Testis (tissue), 2 donors: ENCODE measurements at regions not wholly inside any gene's neighbourhood (a gene's known extent, or its start where the extent isn't known, plus 50 kb on each side); places are given as distances from the start of the nearest gene placed in this dataset.

Experiments
- POLR2A ChIP-seq: fragments of 450-650 bp; IDR thresholded peaks from one replicate; pipeline ENCODE4 v1.6.1; 2017; ENCODE audit warnings: antibody characterized with exemption, mild to moderate bottlenecking, moderate library complexity
- TF ChIP-seq, protein P1 (sequence below), 3 experiments: fragments of 450-650 bp in 2 of 3; fragments of 200-600 bp in 1 of 3; sonication (generic) in 1 of 3; IDR thresholded peaks; one replicate each; pipeline ENCODE4 v1.5.1; 2016 to 2019; ENCODE audit warnings: antibody characterized with exemption in 3 of 3, mild to moderate bottlenecking in 2 of 3, moderate library complexity in 1 of 3

DNA sequence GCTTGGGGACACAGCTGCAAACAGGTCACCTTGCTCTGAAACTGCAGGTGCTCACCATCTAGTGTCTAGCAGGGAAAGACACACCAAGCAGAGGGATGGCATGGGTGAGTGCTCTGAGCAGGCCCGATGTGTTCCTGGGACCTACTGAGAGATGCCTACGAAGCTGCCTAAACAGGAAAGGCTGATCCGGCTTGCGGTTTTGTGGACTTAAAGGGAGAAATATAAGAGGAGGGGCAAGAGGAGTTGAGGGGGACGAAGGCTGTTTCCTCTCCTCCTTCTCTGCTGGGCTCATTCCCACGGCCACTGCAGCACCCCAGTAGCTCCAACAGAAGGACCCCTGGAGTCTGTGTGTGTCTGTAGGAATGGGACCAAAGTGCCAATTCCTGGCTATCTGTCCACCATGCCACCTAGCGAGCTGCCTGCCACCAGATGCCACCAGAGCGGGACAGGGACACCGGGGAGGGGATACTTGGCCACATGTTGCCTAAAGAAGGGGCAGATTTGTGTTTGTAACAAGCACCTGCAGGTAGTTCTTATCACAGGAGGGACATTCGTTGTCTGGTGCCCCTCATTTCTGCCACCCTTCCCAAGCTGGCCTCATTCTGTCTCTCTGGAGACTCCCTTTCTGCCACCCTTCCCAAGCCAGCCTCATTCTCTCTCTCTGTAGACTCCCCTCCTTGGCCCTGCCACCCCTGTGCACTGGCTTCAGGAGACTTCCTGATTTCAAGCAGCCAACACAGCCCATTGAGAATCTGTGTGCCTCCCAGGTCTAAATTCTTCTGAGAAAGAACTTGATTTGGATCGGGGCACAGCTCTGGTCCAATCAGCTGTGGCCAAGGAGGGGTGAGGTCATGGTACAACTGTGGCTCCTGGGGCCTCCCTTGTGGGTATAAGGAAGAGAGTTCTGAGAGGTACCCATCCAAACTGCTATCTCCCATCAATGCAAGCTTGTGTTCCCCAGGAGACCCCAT is 221.8 kb downstream of the ANKRD60 start:
- TF ChIP-seq, protein P1, sequence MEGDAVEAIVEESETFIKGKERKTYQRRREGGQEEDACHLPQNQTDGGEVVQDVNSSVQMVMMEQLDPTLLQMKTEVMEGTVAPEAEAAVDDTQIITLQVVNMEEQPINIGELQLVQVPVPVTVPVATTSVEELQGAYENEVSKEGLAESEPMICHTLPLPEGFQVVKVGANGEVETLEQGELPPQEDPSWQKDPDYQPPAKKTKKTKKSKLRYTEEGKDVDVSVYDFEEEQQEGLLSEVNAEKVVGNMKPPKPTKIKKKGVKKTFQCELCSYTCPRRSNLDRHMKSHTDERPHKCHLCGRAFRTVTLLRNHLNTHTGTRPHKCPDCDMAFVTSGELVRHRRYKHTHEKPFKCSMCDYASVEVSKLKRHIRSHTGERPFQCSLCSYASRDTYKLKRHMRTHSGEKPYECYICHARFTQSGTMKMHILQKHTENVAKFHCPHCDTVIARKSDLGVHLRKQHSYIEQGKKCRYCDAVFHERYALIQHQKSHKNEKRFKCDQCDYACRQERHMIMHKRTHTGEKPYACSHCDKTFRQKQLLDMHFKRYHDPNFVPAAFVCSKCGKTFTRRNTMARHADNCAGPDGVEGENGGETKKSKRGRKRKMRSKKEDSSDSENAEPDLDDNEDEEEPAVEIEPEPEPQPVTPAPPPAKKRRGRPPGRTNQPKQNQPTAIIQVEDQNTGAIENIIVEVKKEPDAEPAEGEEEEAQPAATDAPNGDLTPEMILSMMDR (IDR thresholded peaks at IDR 0.05) = no peak
- no peak for TF ChIP-seq POLR2A
